ENCODE measurements at regions not wholly inside any gene's neighbourhood (a gene's known extent, or its start where the extent isn't known, plus 50 kb on each side); places are given as distances from the start of the nearest gene placed in this dataset.

GRCh38 chr13:89660752-89661151 lies 1686.7 kb upstream of the MIR17HG start:
- no peak for DNase-seq (ENCODE audit: low read depth)
- peak; percentile 16 for TF ChIP-seq CTCF (conservative IDR thresholded peaks at IDR 0.05; ENCODE audit: low read depth, low read length)
- H3K4me3 ChIP-seq (ENCODE audit: low read depth, low read length): no peak overlapping the region

GRCh38 chr13:89673789-89674311 lies 1673.6 kb upstream of the MIR17HG start:
- H3K4me3 ChIP-seq (ENCODE audit: low read depth, low read length): no peak overlapping the region
- DNase-seq (ENCODE audit: low read depth): no peak
- no peak for TF ChIP-seq CTCF (conservative IDR thresholded peaks at IDR 0.05; ENCODE audit: low read depth, low read length)

GRCh38 chr13:89678466-89679121 lies 1668.9 kb upstream of the MIR17HG start:
- H3K4me3 ChIP-seq (ENCODE audit: low read depth, low read length): no peak overlapping the region
- no peak for TF ChIP-seq CTCF (conservative IDR thresholded peaks at IDR 0.05; ENCODE audit: low read depth, low read length)
- DNase-seq (ENCODE audit: low read depth): no peak

- no peak for TF ChIP-seq CTCF (conservative IDR thresholded peaks at IDR 0.05; ENCODE audit: low read depth, low read length)
Observed at GRCh38 chr13:89684896-89685295, 1662.6 kb upstream of the MIR17HG start.

GRCh38 chr13:89686171-89686570 lies 1661.3 kb upstream of the MIR17HG start:
- TF ChIP-seq CTCF (conservative IDR thresholded peaks at IDR 0.05; ENCODE audit: low read depth, low read length): no peak

More at GRCh38 chr13:89684896-89685295, 1662.6 kb upstream of the MIR17HG start:
- no peak overlapping the region for H3K4me3 ChIP-seq (ENCODE audit: low read depth, low read length)
- no peak for DNase-seq (ENCODE audit: low read depth)

GRCh38 chr13:89687066-89687465 lies 1660.4 kb upstream of the MIR17HG start:
- no peak for TF ChIP-seq CTCF (conservative IDR thresholded peaks at IDR 0.05; ENCODE audit: low read depth, low read length)
- H3K4me3 ChIP-seq (ENCODE audit: low read depth, low read length): no peak overlapping the region
- DNase-seq (ENCODE audit: low read depth): no peak

More at GRCh38 chr13:89686171-89686570, 1661.3 kb upstream of the MIR17HG start:
- no peak overlapping the region for H3K4me3 ChIP-seq (ENCODE audit: low read depth, low read length)
- no peak for DNase-seq (ENCODE audit: low read depth)

GRCh38 chr13:89688918-89689317 lies 1658.6 kb upstream of the MIR17HG start:
- DNase-seq (ENCODE audit: low read depth): peak; percentile 20
- TF ChIP-seq CTCF (conservative IDR thresholded peaks at IDR 0.05; ENCODE audit: low read depth, low read length): no peak
- H3K4me3 ChIP-seq (ENCODE audit: low read depth, low read length): no peak overlapping the region

All from epithelial cell of proximal tubule (primary cell).